ENCODE measurements at regions not wholly inside any gene's neighbourhood (a gene's known extent, or its start where the extent isn't known, plus 50 kb on each side); places are given as distances from the start of the nearest gene placed in this dataset.

DNA sequence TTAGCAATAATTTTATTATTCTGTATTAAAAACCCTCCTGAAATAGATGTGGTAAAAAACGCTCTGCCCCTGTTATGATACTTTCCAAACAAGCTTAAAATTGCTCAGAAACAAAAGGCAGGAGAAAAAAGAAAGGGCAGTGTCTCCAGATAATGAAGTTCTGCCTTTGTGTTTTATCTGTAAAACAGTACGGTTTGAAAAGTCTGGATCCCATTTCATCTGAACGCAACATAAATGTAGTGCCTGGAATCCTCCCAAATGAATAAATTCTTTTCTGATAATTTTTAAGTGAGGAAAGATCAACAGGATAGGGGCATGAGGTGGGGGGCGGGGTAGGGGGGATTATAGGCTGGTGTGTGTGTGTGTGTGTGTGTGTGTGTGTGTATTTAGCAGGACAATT is 87.5 kb upstream of the SOX9 start:
- Histone ChIP-seq H3K4me3 (ENCODE audit: low read length) (no peak overlapping the region), H3K27ac (ENCODE audit: low read length) (no peak overlapping the region), H3K4me1 (ENCODE audit: control insufficient read depth, low read depth, low read length) (peaks cover 32% of the 10 kb centered on the region), H3K36me3 (ENCODE audit: control insufficient read depth, low read depth, low read length) (no peaks in the 10 kb centered on the region), H3K9ac (ENCODE audit: low read length) (no peak overlapping the region), H3K9me3 (ENCODE audit: control insufficient read depth, low read depth, low read length) (no peaks in the 10 kb centered on the region), H3K27me3 (ENCODE audit: control insufficient read depth, insufficient read depth, low read length) (peaks cover 16% of the 10 kb centered on the region)

DNA sequence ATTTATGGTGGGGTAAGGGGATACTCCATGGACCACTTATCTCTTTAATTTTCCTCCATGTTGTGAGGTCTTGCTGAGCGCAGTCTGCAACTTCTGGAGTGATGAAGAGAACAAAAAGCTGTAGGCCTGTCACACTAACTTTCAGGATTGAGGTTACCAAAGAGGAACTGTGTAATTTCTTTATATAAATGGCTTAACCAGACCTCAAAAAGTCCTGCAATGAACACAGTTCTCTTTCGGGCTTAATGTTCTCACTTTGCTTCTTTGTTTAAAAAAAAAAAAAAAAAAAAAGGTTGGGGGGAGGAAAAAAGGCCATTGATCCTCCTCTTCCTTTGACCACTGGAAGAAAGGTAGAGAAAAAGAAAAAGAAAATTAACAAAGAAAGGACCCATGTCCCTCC is 86.8 kb upstream of the SOX9 start:
- no peaks in the 10 kb centered on the region for H3K36me3 ChIP-seq (ENCODE audit: control insufficient read depth, low read depth, low read length)
- H3K9me3 ChIP-seq (ENCODE audit: control insufficient read depth, low read depth, low read length), result no peaks in the 10 kb centered on the region
- no peak overlapping the region for H3K27ac ChIP-seq (ENCODE audit: low read length)
- no peak overlapping the region for H3K9ac ChIP-seq (ENCODE audit: low read length)
- H3K4me1 ChIP-seq (ENCODE audit: control insufficient read depth, low read depth, low read length), result peaks cover 32% of the 10 kb centered on the region
- H3K27me3 ChIP-seq (ENCODE audit: control insufficient read depth, insufficient read depth, low read length), result peaks cover 10% of the 10 kb centered on the region
- no peak overlapping the region for H3K4me3 ChIP-seq (ENCODE audit: low read length)

DNA sequence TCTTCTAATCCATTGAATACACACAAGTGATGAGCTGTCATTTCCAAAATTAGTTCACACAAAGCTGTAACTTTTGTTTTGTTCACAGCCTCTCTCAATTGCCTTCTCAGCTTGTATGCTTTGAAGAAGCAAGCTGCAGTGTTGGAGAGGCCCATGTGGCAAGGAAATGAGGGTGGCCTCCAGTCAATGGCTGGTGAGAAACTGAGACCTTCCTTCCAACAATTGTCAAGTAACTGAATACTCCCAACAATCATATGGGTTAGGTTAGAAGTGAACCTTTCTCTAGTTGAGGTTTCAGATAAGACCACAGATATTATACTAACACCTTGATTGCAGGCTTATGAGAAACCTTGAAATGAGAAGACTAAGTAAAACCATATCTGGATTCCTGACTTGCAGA is 82.4 kb upstream of the SOX9 start:
- Histone ChIP-seq H3K36me3 (ENCODE audit: control insufficient read depth, low read depth, low read length) (no peaks in the 10 kb centered on the region), H3K27me3 (ENCODE audit: control insufficient read depth, insufficient read depth, low read length) (no peaks in the 10 kb centered on the region), H3K4me1 (ENCODE audit: control insufficient read depth, low read depth, low read length) (peaks cover 11% of the 10 kb centered on the region), H3K9ac (ENCODE audit: low read length) (no peak overlapping the region), H3K27ac (ENCODE audit: low read length) (no peak overlapping the region), H3K9me3 (ENCODE audit: control insufficient read depth, low read depth, low read length) (no peaks in the 10 kb centered on the region), H3K4me3 (ENCODE audit: low read length) (no peak overlapping the region)

DNA sequence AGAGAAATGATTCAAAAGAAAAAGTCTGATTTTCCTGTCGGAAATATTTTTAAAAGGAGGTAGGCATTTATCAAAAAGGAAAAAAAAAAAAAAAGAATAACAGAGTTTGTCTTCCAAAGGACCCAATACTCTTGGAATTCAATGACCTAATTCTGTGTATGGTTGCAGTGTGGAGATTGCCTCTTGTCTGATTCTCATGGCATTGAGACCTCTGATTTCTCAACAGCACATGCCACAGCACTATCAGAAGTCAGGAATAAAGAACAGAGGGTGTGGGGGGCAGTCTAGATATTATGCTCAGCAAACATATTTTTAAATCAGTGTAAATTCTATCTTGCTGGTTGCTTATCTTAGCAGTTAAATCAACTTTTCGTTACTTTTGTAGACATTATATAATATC is 81.3 kb upstream of the SOX9 start:
- H3K4me1 ChIP-seq (ENCODE audit: control insufficient read depth, low read depth, low read length), result peaks cover 4% of the 10 kb centered on the region
- H3K36me3 ChIP-seq (ENCODE audit: control insufficient read depth, low read depth, low read length), result no peaks in the 10 kb centered on the region
- H3K27ac ChIP-seq (ENCODE audit: low read length), result no peak overlapping the region
- H3K27me3 ChIP-seq (ENCODE audit: control insufficient read depth, insufficient read depth, low read length), result no peaks in the 10 kb centered on the region
- H3K9ac ChIP-seq (ENCODE audit: low read length), result no peak overlapping the region
- H3K4me3 ChIP-seq (ENCODE audit: low read length), result no peak overlapping the region
- no peaks in the 10 kb centered on the region for H3K9me3 ChIP-seq (ENCODE audit: control insufficient read depth, low read depth, low read length)

DNA sequence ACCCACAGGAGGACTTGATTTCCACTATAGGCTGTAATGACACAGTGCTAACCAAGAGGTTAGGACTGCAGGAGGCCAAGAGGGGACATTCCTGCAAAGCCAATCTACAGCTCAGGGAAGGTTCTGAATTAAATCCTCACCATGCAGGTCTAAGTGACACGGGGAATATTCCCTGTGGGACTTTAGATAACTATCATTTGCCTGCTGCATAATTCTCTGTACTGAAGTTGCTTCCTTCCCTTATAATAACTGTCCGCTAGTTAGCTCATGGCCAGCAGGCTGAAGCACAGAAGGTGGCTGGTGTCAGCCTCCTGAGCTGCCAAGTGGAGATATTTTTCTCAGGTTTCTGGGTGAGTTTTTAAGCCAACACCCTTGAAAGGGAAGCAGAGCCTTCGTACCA is 74.6 kb upstream of the SOX9 start:
- Histone ChIP-seq H3K27me3 (ENCODE audit: control insufficient read depth, insufficient read depth, low read length) (no peaks in the 10 kb centered on the region), H3K4me3 (ENCODE audit: low read length) (no peak overlapping the region), H3K36me3 (ENCODE audit: control insufficient read depth, low read depth, low read length) (no peaks in the 10 kb centered on the region), H3K9ac (ENCODE audit: low read length) (no peak overlapping the region), H3K9me3 (ENCODE audit: control insufficient read depth, low read depth, low read length) (no peaks in the 10 kb centered on the region), H3K4me1 (ENCODE audit: control insufficient read depth, low read depth, low read length) (no peaks in the 10 kb centered on the region), H3K27ac (ENCODE audit: low read length) (no peak overlapping the region)

DNA sequence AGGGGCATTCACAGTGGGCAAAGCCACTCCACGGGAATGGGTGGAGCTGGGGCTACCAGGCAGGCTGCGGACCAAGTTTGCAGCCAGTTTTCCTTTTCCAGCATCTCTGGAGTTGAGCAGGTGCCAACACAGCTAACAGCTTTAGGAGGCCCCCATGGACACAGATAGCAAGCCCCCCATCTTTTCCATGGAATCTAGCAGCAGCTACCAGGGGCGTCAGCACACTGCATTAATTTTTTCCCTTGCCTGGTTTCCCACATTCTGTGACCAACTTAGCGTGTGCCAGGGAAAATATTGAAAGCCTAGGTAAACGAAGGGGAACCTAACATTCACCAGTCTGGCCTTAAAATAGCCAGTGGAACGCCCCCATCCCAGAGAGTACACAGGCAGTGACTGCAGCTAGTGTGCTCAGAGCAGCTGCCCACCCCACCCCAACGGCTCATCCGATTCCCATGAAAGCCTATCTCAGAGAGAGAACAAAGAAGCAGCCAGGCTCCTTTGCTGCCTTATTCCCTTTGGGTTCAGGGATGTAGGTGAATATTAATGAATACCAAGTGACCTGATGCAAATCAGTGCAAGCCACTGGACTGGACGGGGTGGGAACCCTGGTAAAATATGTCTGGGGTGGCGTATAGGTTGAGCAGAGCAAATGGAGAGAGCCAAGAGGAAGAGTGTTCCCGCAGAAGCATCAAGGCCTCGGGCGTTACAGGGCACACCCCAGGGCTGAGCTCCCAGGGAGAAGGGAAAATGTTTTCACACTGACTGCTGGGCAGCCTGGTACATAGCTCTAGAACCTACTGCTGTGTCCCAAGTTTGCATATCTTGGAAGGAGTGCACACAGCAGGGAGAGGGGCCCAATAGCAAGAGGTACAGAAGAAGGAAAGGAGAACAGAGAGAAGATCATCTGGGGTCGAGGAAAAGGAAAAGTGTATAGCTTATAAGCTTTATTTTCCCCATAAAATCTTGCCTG is 73.9 kb upstream of the SOX9 start:
- Histone ChIP-seq H3K36me3 (ENCODE audit: control insufficient read depth, low read depth, low read length) (no peaks in the 10 kb centered on the region), H3K9ac (ENCODE audit: low read length) (no peak overlapping the region), H3K27me3 (ENCODE audit: control insufficient read depth, insufficient read depth, low read length) (no peaks in the 10 kb centered on the region), H3K4me3 (ENCODE audit: low read length) (no peak overlapping the region), H3K27ac (ENCODE audit: low read length) (no peak overlapping the region), H3K9me3 (ENCODE audit: control insufficient read depth, low read depth, low read length) (no peaks in the 10 kb centered on the region), H3K4me1 (ENCODE audit: control insufficient read depth, low read depth, low read length) (no peaks in the 10 kb centered on the region)

DNA sequence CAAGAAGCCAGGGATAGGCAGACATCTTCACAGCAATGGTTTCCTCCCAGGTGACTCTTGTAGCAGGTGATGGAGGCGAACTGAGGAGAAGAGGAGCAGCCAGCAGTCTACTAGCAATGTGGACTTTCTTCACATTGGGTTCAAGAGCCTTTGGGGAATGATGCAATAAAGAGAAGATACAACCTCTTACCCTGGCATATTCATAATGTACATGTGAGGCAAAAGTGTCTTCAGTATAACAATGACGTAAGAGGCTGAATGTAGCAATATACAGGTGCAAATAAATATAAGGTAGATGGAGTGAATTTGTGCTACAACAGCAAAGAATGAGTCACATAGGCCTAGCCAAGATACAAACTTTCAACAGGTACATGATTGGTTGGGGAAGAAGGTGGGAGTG is 70.9 kb upstream of the SOX9 start:
- H3K27me3 ChIP-seq (ENCODE audit: control insufficient read depth, insufficient read depth, low read length), result no peaks in the 10 kb centered on the region
- H3K36me3 ChIP-seq (ENCODE audit: control insufficient read depth, low read depth, low read length), result no peaks in the 10 kb centered on the region
- no peak overlapping the region for H3K9ac ChIP-seq (ENCODE audit: low read length)
- H3K9me3 ChIP-seq (ENCODE audit: control insufficient read depth, low read depth, low read length), result no peaks in the 10 kb centered on the region
- no peak overlapping the region for H3K27ac ChIP-seq (ENCODE audit: low read length)
- H3K4me3 ChIP-seq (ENCODE audit: low read length), result no peak overlapping the region
- H3K4me1 ChIP-seq (ENCODE audit: control insufficient read depth, low read depth, low read length), result peaks cover 5% of the 10 kb centered on the region

DNA sequence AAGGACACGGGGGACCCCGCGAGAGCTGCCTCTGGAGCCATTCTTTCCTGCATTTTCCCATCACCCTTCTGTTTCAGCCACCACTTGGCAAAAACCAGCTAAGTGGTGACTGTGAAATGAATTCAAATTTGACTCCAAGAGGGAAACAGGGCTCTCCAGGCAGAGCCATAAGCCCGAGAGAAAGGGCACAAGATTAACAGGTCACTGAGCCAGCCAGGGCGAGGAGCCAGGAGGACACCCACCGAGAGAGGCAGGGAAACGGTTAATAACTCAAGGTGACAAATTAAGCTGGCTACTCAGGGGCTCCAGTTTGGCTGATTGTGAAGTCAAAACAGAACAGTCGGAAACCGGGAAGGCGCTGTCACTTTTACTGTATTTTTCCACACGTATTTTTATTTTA is 67.8 kb upstream of the SOX9 start:
- Histone ChIP-seq H3K9ac (ENCODE audit: low read length) (no peak overlapping the region), H3K9me3 (ENCODE audit: control insufficient read depth, low read depth, low read length) (no peaks in the 10 kb centered on the region), H3K4me1 (ENCODE audit: control insufficient read depth, low read depth, low read length) (peaks cover 8% of the 10 kb centered on the region), H3K4me3 (ENCODE audit: low read length) (no peak overlapping the region), H3K36me3 (ENCODE audit: control insufficient read depth, low read depth, low read length) (no peaks in the 10 kb centered on the region), H3K27me3 (ENCODE audit: control insufficient read depth, insufficient read depth, low read length) (no peaks in the 10 kb centered on the region), H3K27ac (ENCODE audit: low read length) (no peak overlapping the region)

DNA sequence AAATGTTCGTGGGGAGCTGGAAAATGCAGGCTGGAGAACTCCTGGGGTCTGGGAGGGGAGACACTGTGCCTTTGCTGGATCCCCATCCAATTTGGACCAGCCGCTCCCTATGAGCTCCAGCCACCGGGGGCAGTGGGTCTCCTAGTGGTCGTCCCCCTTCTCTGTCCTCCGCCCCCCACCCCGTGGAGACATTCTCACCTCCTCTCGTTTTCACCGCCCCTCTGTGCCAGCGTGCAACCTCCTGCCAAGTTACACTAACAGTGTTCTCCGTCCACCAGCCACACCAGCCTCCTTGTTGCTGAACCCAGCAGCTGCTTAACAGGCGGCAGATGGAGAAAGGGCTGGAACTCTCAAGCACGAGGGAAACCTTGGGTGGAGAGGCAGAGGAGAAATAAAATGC is 67.4 kb upstream of the SOX9 start:
- H3K36me3 ChIP-seq (ENCODE audit: control insufficient read depth, low read depth, low read length), result no peaks in the 10 kb centered on the region
- H3K27ac ChIP-seq (ENCODE audit: low read length), result no peak overlapping the region
- H3K4me3 ChIP-seq (ENCODE audit: low read length), result no peak overlapping the region
- H3K4me1 ChIP-seq (ENCODE audit: control insufficient read depth, low read depth, low read length), result peaks cover 8% of the 10 kb centered on the region
- H3K27me3 ChIP-seq (ENCODE audit: control insufficient read depth, insufficient read depth, low read length), result no peaks in the 10 kb centered on the region
- H3K9ac ChIP-seq (ENCODE audit: low read length), result no peak overlapping the region
- H3K9me3 ChIP-seq (ENCODE audit: control insufficient read depth, low read depth, low read length), result no peaks in the 10 kb centered on the region

DNA sequence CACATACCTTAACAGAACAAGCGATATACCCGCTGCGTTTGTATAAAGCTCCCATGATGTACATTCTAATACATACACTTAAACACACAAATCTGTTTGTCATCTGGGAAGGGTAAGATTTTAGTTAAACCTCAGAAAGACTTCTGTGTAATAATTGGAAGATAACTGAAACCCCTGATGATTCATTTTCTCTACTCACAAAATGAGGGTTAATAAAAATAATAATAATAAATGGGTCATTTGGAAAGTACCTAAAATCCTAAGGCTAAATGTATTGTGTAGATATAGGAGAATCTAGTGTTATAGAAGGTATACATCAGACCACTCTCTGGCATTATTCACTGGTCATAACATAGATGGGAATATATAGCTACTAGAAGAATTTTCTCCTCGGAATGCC is 64.7 kb upstream of the SOX9 start:
- Histone ChIP-seq H3K4me1 (ENCODE audit: control insufficient read depth, low read depth, low read length) (peaks cover 8% of the 10 kb centered on the region), H3K4me3 (ENCODE audit: low read length) (no peak overlapping the region), H3K27me3 (ENCODE audit: control insufficient read depth, insufficient read depth, low read length) (no peaks in the 10 kb centered on the region), H3K27ac (ENCODE audit: low read length) (no peak overlapping the region), H3K9ac (ENCODE audit: low read length) (no peak overlapping the region), H3K36me3 (ENCODE audit: control insufficient read depth, low read depth, low read length) (no peaks in the 10 kb centered on the region), H3K9me3 (ENCODE audit: control insufficient read depth, low read depth, low read length) (no peaks in the 10 kb centered on the region)

DNA sequence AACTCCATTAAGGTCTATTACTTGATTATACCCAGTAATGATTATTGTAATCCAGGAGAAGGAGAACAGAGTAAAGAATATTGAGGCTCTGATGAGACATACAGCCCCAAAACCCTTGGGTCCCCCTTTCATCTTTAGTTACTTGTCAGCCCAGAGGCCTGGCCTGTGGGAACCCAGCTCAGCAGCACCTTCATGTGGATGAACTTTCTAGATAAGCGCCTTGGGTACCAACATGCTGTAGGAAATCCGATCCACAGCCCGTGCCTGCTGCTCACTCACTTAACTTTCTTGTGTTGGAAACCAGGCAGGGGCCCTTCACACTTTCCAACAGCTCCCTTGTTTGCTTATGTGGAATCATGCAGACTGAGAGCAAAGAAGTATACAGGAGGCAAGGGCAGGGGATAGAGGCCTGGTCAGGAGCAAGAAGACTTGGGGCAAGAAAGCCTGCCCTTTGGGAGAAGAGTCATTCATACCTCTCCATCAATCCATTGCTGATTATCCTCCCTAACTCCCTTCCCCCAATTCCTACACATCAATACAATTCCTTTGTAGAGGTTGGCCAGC is 64.0 kb upstream of the SOX9 start:
- no peaks in the 10 kb centered on the region for H3K9me3 ChIP-seq (ENCODE audit: control insufficient read depth, low read depth, low read length)
- no peaks in the 10 kb centered on the region for H3K27me3 ChIP-seq (ENCODE audit: control insufficient read depth, insufficient read depth, low read length)
- no peak overlapping the region for H3K9ac ChIP-seq (ENCODE audit: low read length)
- no peaks in the 10 kb centered on the region for H3K36me3 ChIP-seq (ENCODE audit: control insufficient read depth, low read depth, low read length)
- no peak overlapping the region for H3K27ac ChIP-seq (ENCODE audit: low read length)
- H3K4me1 ChIP-seq (ENCODE audit: control insufficient read depth, low read depth, low read length), result peaks cover 8% of the 10 kb centered on the region
- no peak overlapping the region for H3K4me3 ChIP-seq (ENCODE audit: low read length)

DNA sequence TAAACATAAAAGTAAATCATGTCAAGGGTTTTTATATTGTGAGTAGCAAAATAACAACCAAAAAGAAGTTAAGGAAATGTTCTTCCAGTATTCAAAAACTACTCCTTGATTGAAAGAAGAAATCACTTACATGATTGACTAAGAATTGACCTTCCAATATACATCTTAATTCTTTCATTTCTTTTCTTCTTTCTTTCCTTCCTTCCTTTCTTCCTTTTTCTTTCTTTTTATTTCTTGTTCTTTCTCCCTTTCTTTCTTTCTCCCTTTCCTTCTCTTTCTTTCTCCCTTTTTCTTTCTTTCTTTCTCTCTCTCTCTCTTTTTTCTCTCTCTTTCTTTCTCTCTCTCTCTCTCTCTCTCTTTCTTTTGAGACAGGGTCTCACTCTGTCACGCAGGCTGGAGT is 60.7 kb upstream of the SOX9 start:
- Histone ChIP-seq H3K9ac (ENCODE audit: low read length) (no peak overlapping the region), H3K27me3 (ENCODE audit: control insufficient read depth, insufficient read depth, low read length) (no peaks in the 10 kb centered on the region), H3K4me1 (ENCODE audit: control insufficient read depth, low read depth, low read length) (peaks cover 3% of the 10 kb centered on the region), H3K36me3 (ENCODE audit: control insufficient read depth, low read depth, low read length) (no peaks in the 10 kb centered on the region), H3K4me3 (ENCODE audit: low read length) (no peak overlapping the region), H3K27ac (ENCODE audit: low read length) (no peak overlapping the region), H3K9me3 (ENCODE audit: control insufficient read depth, low read depth, low read length) (no peaks in the 10 kb centered on the region)

Measured in iPS-18a (cell line).